Tibial nerve (tissue), 4 donors: ENCODE measurements at regions not wholly inside any gene's neighbourhood (a gene's known extent, or its start where the extent isn't known, plus 50 kb on each side); places are given as distances from the start of the nearest gene placed in this dataset.

Experiments
- DNase-seq, 2 donors: peaks; one replicate each; pipeline ENCODE4 v3.0.0-alpha.2; 2019; ENCODE audit warnings: low spot score in 2 of 2
- H3K27ac ChIP-seq, 4 donors: fragments of 200-600 bp; sonication (generic) in 3 of 4; one replicate each; pipeline ENCODE4 v1.5.1; 2017 to 2019; ENCODE audit warnings: mild to moderate bottlenecking in 1 of 4
- H3K27me3 ChIP-seq, 2 donors: fragments of 200-600 bp; sonication (generic) in 1 of 2; one replicate each; pipeline versions ENCODE4 v1.5.1 to v1.6.0; 2017 to 2019
- H3K36me3 ChIP-seq, 3 donors: fragments of 200-600 bp; sonication (generic); one replicate each; pipeline ENCODE4 v1.5.1; 2018 to 2019
- H3K4me1 ChIP-seq, 4 donors: fragments of 200-600 bp; sonication (generic) in 3 of 4; one replicate each; pipeline ENCODE4 v1.5.1; 2017 to 2019
- H3K4me3 ChIP-seq, 4 donors: fragments of 200-600 bp; sonication (generic) in 3 of 4; one replicate each; pipeline ENCODE4 v1.5.1; 2017 to 2019; ENCODE audit warnings: mild to moderate bottlenecking in 1 of 4, moderate library complexity in 1 of 4
- H3K9me3 ChIP-seq, 4 donors: fragments of 200-600 bp; sonication (generic) in 3 of 4; one replicate each; pipeline ENCODE4 v1.5.1; 2017 to 2019
- EP300 ChIP-seq, 2 donors: sonication (generic); formaldehyde crosslinking; IDR thresholded peaks; one replicate each; pipeline ENCODE4 v1.6.1; 2017; ENCODE audit warnings: antibody characterized with exemption in 2 of 2, mild to moderate bottlenecking in 1 of 2
- POLR2A ChIP-seq, 2 donors: fragments of 450-650 bp; IDR thresholded peaks; one replicate each; pipeline ENCODE4 v1.6.1; 2017; ENCODE audit warnings: antibody characterized with exemption in 2 of 2, mild to moderate bottlenecking in 2 of 2, moderate library complexity in 2 of 2
- WGBS, 2 donors: methylation state at CpG; one replicate each; pipeline ENCODE4 v1.1.5; 2018; 5-methylcytosine and 5-hydroxymethylcytosine counted together
- TF ChIP-seq, protein P1 (sequence below), 5 experiments: fragments of 200-600 bp in 3 of 5; fragments of 450-650 bp in 2 of 5; sonication (generic) in 3 of 5; IDR thresholded peaks; one replicate each; pipeline ENCODE4 v1.5.1; 2016 to 2019; ENCODE audit warnings: antibody characterized with exemption in 5 of 5, mild to moderate bottlenecking in 3 of 5, moderate library complexity in 2 of 5

DNA sequence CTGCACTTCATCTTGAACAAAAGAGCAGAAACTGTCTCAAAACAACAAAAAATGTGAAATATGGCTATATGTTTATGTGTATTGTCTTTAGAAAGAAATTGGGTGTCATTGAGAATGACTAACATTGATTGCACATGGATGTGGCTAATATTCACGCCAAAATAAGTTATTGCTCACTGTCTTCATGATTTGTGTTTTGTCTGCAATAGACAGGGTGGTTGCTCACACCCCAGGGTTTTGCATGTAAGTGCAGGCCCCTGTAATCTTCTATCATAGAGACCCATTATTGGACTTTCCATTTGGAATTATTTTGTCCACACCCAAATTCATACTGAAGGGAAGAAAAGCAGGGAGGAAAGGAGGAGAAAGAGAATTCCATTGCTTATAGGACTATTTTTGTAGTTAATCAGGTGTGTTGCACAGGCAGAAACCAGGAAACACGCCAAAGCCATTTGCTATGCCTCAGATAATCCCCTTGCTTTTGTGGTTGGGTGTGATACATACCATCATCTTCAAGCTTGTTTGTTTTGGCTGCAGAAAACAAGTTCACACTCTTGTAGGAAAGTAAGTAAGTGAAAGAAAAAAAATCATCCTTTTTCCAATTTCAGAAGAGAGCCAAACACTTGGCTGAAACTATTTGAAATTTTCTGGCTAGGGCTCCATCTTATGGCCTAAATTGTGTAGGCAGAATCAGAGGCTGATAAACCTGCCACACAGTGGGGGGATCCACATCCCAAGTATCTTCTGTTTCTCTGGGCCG is 214.1 kb downstream of the COL12A1 start:
- Histone ChIP-seq H3K36me3 (no peaks in the 10 kb centered on the region), H3K4me3 (no peak overlapping the region), H3K27me3 (no peaks in the 10 kb centered on the region), H3K27ac (no peak overlapping the region), H3K9me3 (peaks cover 0 to 8% (median 0%) of the 10 kb centered on the region in 4 donors), H3K4me1 (peaks cover 0 to 7% (median 0%) of the 10 kb centered on the region in 4 donors)
- DNase-seq, result no peak
- WGBS, 2 donors, result 71 to 74% methylated on average over 3 of the region's 3 CpGs
- TF ChIP-seq, protein P1, sequence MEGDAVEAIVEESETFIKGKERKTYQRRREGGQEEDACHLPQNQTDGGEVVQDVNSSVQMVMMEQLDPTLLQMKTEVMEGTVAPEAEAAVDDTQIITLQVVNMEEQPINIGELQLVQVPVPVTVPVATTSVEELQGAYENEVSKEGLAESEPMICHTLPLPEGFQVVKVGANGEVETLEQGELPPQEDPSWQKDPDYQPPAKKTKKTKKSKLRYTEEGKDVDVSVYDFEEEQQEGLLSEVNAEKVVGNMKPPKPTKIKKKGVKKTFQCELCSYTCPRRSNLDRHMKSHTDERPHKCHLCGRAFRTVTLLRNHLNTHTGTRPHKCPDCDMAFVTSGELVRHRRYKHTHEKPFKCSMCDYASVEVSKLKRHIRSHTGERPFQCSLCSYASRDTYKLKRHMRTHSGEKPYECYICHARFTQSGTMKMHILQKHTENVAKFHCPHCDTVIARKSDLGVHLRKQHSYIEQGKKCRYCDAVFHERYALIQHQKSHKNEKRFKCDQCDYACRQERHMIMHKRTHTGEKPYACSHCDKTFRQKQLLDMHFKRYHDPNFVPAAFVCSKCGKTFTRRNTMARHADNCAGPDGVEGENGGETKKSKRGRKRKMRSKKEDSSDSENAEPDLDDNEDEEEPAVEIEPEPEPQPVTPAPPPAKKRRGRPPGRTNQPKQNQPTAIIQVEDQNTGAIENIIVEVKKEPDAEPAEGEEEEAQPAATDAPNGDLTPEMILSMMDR (IDR thresholded peaks at IDR 0.05), result peak in 1 of 5 experiments; percentile 20
- no peak for TF ChIP-seq POLR2A (IDR thresholded peaks at IDR 0.05)

DNA sequence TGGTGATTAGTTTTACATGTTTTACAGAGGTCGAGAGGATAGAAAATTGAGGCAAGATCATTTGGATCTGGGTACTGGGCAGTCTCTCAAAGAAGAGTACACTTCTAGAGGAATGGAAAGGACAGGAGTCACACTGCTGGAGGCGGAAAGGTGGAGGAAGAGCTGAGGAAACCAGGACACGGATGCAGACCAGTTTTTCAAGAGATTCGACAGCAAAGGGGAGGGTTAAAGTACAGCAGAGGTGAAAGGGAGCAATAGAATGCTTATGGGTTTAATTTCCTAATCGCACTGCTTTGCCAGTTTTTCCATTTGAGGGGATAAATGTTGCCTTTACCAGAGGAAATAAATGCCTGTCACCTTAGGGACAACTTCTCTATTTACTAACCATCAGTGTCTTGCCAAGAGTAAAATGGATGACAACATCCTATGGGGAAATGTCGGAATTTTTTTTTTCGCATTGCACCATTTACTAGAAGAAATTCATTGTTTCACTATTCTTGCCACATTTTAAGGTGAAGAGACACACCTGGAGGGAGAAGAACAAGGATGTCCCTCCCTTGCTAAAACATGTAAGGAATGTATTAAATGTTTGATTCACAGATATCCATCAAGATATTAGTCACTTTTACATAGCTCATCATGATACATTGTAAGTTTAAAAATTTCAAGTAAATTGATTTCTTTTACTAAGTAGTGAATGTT is 226.6 kb downstream of the COL12A1 start:
- 88 to 93% methylated on average over 7 of the region's 7 CpGs for WGBS, 2 donors
- no peak overlapping the region for H3K4me3 ChIP-seq
- no peak for DNase-seq
- TF ChIP-seq, protein P1 (IDR thresholded peaks at IDR 0.05), result no peak
- TF ChIP-seq EP300 (IDR thresholded peaks at IDR 0.05) (no peak), POLR2A (IDR thresholded peaks at IDR 0.05) (no peak)
- H3K9me3 ChIP-seq, result no peaks in the 10 kb centered on the region
- H3K4me1 ChIP-seq, result peaks cover 0 to 4% (median 0%) of the 10 kb centered on the region in 4 donors
- no peaks in the 10 kb centered on the region for H3K27me3 ChIP-seq
- H3K36me3 ChIP-seq, result no peaks in the 10 kb centered on the region
- no peak overlapping the region for H3K27ac ChIP-seq

DNA sequence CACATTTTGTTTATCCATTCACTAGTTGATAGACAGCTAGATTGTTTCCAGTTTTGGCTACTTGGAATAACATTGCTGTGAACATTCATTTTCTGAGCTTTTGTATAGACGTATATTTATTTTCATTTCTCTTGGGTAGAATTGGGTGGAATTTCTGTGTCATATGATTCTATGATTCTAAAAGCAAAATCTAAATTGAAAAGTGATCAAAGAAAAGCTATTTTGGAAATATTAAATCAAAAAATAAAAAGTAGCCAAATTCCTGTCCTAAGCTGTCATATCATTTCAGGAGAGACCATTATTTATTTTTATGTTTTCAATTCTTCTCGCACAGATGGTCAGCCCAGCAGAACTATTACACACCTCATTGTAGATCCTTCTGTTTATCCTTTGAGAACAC is 229.2 kb downstream of the COL12A1 start:
- Histone ChIP-seq H3K27ac (no peak overlapping the region), H3K9me3 (no peaks in the 10 kb centered on the region), H3K4me1 (peaks cover 0 to 4% (median 0%) of the 10 kb centered on the region in 4 donors), H3K36me3 (no peaks in the 10 kb centered on the region), H3K27me3 (no peaks in the 10 kb centered on the region), H3K4me3 (no peak overlapping the region)
- TF ChIP-seq, protein P1 (IDR thresholded peaks at IDR 0.05), result no peak
- TF ChIP-seq EP300 (IDR thresholded peaks at IDR 0.05) (no peak), POLR2A (IDR thresholded peaks at IDR 0.05) (no peak)
- no peak for DNase-seq
- 37 to 50% methylated on average over 2 of the region's 2 CpGs for WGBS, 2 donors

DNA sequence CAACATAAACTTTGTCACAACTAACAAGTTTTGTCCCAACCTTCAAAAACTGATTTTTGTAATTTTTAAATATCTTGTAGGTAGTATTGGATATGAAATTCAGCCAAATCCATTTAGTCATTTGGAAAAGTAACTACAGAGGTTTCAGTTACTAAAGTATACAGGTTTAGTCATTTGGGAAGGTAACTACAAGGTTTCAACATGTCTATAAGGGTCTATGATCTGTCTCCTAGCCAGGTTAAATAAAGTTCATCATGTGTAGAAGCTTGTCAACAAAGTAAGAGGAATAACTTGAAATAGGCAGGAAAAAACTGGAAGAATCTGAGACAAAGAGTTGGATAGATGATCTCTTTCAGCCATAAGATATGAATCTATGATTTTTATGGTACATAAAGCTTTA is 229.8 kb downstream of the COL12A1 start:
- no peak overlapping the region for H3K27ac ChIP-seq
- no peaks in the 10 kb centered on the region for H3K27me3 ChIP-seq
- no peaks in the 10 kb centered on the region for H3K9me3 ChIP-seq
- no peak overlapping the region for H3K4me3 ChIP-seq
- no peaks in the 10 kb centered on the region for H3K36me3 ChIP-seq
- peaks cover 0 to 4% (median 0%) of the 10 kb centered on the region in 4 donors for H3K4me1 ChIP-seq
- TF ChIP-seq EP300 (IDR thresholded peaks at IDR 0.05) (no peak), POLR2A (IDR thresholded peaks at IDR 0.05) (no peak)
- TF ChIP-seq, protein P1 (IDR thresholded peaks at IDR 0.05), result no peak
- DNase-seq, result no peak

DNA sequence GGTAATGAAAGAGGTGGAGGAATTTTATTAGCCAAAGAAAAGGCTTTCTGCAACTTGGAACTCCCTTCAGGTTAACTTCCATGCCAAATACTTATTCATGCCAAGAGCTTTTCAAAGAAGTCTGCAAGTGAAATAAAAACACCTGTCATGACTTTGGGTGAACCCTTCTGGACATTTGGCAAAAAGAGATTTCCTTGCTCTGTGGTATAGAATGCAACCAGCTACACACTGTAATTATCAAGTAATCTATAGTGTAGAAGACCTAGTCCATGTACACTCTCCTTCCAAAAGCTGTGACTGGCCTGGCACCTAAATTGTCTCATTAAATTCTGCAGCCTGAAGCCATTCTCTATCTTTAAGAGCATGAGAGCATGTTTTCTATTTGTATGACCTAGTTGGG is 232.3 kb downstream of the COL12A1 start:
- Histone ChIP-seq H3K4me3 (no peak overlapping the region), H3K27ac (no peak overlapping the region), H3K9me3 (no peaks in the 10 kb centered on the region), H3K27me3 (no peaks in the 10 kb centered on the region), H3K4me1 (peaks cover 0 to 4% (median 0%) of the 10 kb centered on the region in 4 donors), H3K36me3 (no peaks in the 10 kb centered on the region)
- TF ChIP-seq, protein P1 (IDR thresholded peaks at IDR 0.05), result no peak
- TF ChIP-seq EP300 (IDR thresholded peaks at IDR 0.05), result no peak
- no peak for DNase-seq
